AG04450 (cell line): ENCODE measurements at regions not wholly inside any gene's neighbourhood (a gene's known extent, or its start where the extent isn't known, plus 50 kb on each side); places are given as distances from the start of the nearest gene placed in this dataset.

Source experiments
- CTCF ChIA-PET: fragments of 300-600, 350-600 bp; formaldehyde crosslinking; extraction: SDS; loops from one replicate; lab custom pipeline; 2022; ENCODE audit warnings: antibody characterized with exemption, inconsistent platforms; lab: Charles Lee
- POLR2A ChIA-PET: fragments of 350-600 bp; formaldehyde crosslinking; extraction: SDS; loops from one replicate; lab custom pipeline; 2021; ENCODE audit warnings: antibody characterized with exemption, inconsistent platforms; lab: Yijun Ruan, JAX
- DNase-seq: peaks from one replicate; pipeline ENCODE4 v3.0.0-alpha.2; 2011; ENCODE audit warnings: low read depth, low spot score
- H3K27ac ChIP-seq: one replicate; pipeline ENCODE4 v1.5.1; 2012; ENCODE audit warnings: low read depth, low read length, control low read depth
- H3K27me3 ChIP-seq: one replicate; pipeline ENCODE4 v1.6.0; 2012; ENCODE audit warnings: low read length; ENCODE audit not compliant: control insufficient read depth, insufficient read depth
- H3K4me3 ChIP-seq: 2 replicates; pipeline ENCODE4 v1.5.1; 2011; ENCODE audit warnings: mild to moderate bottlenecking, low read depth, low read length, control low read depth
- H3K9me3 ChIP-seq: 2 replicates; pipeline ENCODE4 v1.5.1; 2012; ENCODE audit warnings: low read length; ENCODE audit not compliant: control insufficient read depth, insufficient read depth
- TF ChIP-seq, protein P1 (sequence below): IDR thresholded peaks from 2 replicates; pipeline ENCODE4 v1.5.1; 2011; ENCODE audit warnings: low read depth, low read length, control low read depth, inconsistent platforms

DNA sequence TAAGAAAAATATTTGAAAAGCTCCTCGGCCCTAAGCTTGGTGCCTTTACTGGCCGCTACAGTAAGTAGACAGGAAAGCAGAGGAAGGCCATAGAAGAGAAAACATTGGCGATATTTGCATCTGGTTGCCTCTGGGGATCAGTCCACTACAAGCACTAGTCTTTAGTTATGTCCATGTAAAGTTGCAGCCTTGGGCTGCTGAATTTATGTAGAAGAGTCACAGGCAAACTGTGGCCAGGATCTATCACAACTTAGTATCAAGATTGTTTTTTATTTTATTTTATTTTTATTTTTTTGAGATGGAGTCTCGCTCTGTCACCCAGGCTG is 228.7 kb upstream of the CAMK1G start:
- Histone ChIP-seq H3K27me3 (no peaks in the 10 kb centered on the region), H3K4me3 (no peak overlapping the region), H3K9me3 (no peaks in the 10 kb centered on the region), H3K27ac (no peak overlapping the region)
- POLR2A ChIA-PET: no interaction called here
- TF ChIP-seq, protein P1, sequence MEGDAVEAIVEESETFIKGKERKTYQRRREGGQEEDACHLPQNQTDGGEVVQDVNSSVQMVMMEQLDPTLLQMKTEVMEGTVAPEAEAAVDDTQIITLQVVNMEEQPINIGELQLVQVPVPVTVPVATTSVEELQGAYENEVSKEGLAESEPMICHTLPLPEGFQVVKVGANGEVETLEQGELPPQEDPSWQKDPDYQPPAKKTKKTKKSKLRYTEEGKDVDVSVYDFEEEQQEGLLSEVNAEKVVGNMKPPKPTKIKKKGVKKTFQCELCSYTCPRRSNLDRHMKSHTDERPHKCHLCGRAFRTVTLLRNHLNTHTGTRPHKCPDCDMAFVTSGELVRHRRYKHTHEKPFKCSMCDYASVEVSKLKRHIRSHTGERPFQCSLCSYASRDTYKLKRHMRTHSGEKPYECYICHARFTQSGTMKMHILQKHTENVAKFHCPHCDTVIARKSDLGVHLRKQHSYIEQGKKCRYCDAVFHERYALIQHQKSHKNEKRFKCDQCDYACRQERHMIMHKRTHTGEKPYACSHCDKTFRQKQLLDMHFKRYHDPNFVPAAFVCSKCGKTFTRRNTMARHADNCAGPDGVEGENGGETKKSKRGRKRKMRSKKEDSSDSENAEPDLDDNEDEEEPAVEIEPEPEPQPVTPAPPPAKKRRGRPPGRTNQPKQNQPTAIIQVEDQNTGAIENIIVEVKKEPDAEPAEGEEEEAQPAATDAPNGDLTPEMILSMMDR: no peak
- DNase-seq: no peak
- CTCF ChIA-PET: interaction anchor here (0.6 to 4.6 kb wide), 44 partner anchors 9 to 1762 kb away, joined by 3 to 95 read pairs (median 7); partner anchors contain the start of gene CAMK1G

DNA sequence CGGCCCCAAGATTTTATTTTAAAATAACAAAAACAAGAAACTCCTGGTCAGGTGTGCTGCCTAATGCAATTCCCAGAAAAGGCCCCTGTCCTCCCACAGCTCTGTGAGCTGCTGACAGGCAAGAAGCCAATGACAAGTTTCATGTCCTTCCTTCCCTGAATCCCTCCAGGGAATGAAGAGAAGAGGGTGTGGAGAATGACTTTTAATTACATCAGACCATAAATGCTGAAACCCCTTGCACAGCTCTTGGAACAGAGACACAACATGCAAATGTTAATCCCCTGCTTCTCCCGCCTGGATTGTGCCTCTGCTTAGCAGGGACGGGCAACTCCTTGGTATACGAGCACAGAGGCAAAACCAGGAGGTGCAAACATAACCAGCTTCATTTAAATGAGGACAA is 228.1 kb upstream of the CAMK1G start:
- ChIA-PET CTCF (interaction anchor here (0.7 to 4.6 kb wide), 17 partner anchors 10 to 153 kb away, joined by 3 to 95 read pairs (median 15); no protein-coding TSS in a partner anchor), POLR2A (no interaction called here)
- Histone ChIP-seq H3K4me3 (no peak overlapping the region), H3K27me3 (no peaks in the 10 kb centered on the region), H3K27ac (no peak overlapping the region), H3K9me3 (no peaks in the 10 kb centered on the region)
- TF ChIP-seq, protein P1: no peak
- DNase-seq: no peak

DNA sequence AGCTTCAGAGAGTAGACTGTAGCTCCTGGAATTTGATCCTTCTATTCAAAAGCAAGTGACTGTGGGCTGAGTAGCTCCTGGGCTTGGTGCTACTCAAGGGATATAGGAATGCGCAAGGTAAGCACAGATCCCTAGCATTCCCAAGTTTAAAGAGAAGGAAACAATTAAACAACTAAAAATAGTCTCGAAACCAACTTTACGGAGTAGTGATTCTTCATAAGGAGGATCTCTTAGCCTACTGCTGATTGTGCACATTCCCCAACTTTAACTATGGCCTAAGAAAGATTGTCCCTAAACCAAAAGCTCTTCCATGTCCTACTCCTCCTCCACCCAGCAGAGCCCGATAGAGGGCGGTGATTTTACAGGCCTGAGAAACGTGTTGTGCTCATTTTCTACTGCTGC is 226.5 kb upstream of the CAMK1G start:
- TF ChIP-seq, protein P1: no peak
- H3K27ac ChIP-seq: no peak overlapping the region
- H3K27me3 ChIP-seq: no peaks in the 10 kb centered on the region
- no peak for DNase-seq
- H3K9me3 ChIP-seq: no peaks in the 10 kb centered on the region
- POLR2A ChIA-PET: no interaction called here
- H3K4me3 ChIP-seq: no peak overlapping the region
- CTCF ChIA-PET: interaction anchor here (0.7 to 1.4 kb wide), 3 partner anchors 13 to 108 kb away, joined by 3 read pairs; no protein-coding TSS in a partner anchor

DNA sequence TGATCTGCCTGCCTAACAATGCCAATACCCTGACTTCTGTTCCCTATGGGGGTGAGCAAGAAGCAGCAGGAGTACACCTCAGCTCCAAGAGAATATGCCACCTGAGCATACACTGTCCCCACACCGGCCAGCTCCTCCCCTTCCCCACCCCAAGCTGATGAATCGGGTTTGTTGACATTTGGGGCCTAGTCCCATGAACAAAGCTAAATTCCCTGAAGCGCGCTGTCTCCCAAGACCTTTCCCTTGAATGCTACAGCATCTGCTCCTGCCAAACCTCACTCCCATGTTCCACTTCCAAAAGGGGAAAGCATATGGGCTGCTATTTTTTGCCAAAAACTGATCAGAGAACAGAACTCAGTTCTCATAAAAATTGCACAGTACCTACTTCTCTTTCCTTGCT is 220.4 kb upstream of the CAMK1G start:
- no peaks in the 10 kb centered on the region for H3K9me3 ChIP-seq
- TF ChIP-seq, protein P1: no peak
- POLR2A ChIA-PET: no interaction called here
- no peak overlapping the region for H3K4me3 ChIP-seq
- CTCF ChIA-PET: interaction anchor here (0.6 to 8.0 kb wide), 2 partner anchors 9 to 72 kb away, joined by 3 to 95 read pairs; no protein-coding TSS in a partner anchor
- H3K27me3 ChIP-seq: no peaks in the 10 kb centered on the region
- H3K27ac ChIP-seq: no peak overlapping the region
- DNase-seq: no peak

DNA sequence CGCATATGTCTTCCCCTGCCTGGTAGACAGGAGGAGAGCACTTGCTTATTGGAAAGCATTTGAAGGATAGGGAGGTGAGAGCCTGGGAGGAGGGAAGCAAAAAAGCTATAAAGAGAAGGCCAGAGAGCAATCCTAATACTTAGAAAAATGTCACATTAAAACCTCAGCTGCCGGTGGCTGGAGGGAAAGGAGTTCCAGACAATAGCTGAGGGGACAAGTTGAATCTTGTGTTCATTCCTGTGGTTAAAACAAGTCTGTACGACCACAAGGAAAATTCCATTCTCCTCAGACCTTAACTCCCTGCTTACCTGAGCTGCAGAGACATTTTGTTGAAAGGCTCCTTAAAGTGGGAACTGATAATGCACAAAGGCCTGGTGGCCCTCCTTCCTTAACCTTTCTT is 218.8 kb upstream of the CAMK1G start:
- H3K4me3 ChIP-seq: no peak overlapping the region
- no peaks in the 10 kb centered on the region for H3K9me3 ChIP-seq
- H3K27me3 ChIP-seq: no peaks in the 10 kb centered on the region
- CTCF ChIA-PET: interaction anchor here (8.0 kb wide), 1 partner anchor 10 kb away, joined by 95 read pairs; no protein-coding TSS in a partner anchor
- no peak for DNase-seq
- H3K27ac ChIP-seq: no peak overlapping the region
- POLR2A ChIA-PET: no interaction called here
- TF ChIP-seq, protein P1: no peak
